Prostate gland (tissue), 2 donors: ENCODE measurements at regions not wholly inside any gene's neighbourhood (a gene's known extent, or its start where the extent isn't known, plus 50 kb on each side); places are given as distances from the start of the nearest gene placed in this dataset.

Experiments
- DNase-seq: peaks from one replicate; pipeline ENCODE4 v3.0.0-alpha.2; 2019; ENCODE audit warnings: low spot score
- H3K27ac ChIP-seq, 2 donors: fragments of 200-600 bp; sonication (generic); 2 replicates each; pipeline ENCODE4 v1.5.1; 2017 to 2019
- H3K27me3 ChIP-seq: fragments of 200-600 bp; sonication (generic); replicated peaks from 2 replicates; pipeline ENCODE4 v1.5.1; 2019; ENCODE audit not compliant: insufficient read depth
- H3K36me3 ChIP-seq, 2 donors: fragments of 200-600 bp; sonication (generic); 1 replicate in 1 of 2; 2 replicates in 1 of 2; pipeline versions ENCODE4 v1.5.1 to v1.8.1; 2017 to 2019
- H3K4me1 ChIP-seq: fragments of 200-600 bp; sonication (generic); replicated peaks from 2 replicates; pipeline ENCODE4 v1.5.1; 2019
- H3K4me3 ChIP-seq, 2 donors: fragments of 200-600 bp; sonication (generic); 2 replicates each; pipeline ENCODE4 v1.5.1; 2017 to 2019
- H3K9me3 ChIP-seq: fragments of 200-600 bp; sonication (generic); 2 replicates; pipeline ENCODE4 v1.5.1; 2017
- CTCF ChIP-seq, 4 experiments: fragments of 200-600 bp in 2 of 4; fragments of 450-650 bp in 2 of 4; sonication (generic) in 2 of 4; IDR thresholded peaks; 1 replicate in 3 of 4; 2 replicates in 1 of 4; pipeline ENCODE4 v1.5.1; 2016 to 2019; ENCODE audit warnings: antibody characterized with exemption in 4 of 4, mild to moderate bottlenecking in 2 of 4, moderate library complexity in 2 of 4
- POLR2A ChIP-seq: fragments of 450-650 bp; IDR thresholded peaks from one replicate; pipeline ENCODE4 v1.6.1; 2016; ENCODE audit warnings: antibody characterized with exemption, mild to moderate bottlenecking
- POLR2AphosphoS5 ChIP-seq: sonication (generic); formaldehyde crosslinking; IDR thresholded peaks from one replicate; pipeline ENCODE4 v1.6.1; 2017; ENCODE audit warnings: antibody characterized with exemption
- WGBS: methylation state at CpG from one replicate; pipeline ENCODE4 v1.1.5; 2018; 5-methylcytosine and 5-hydroxymethylcytosine counted together
- intact Hi-C: fragments of 100-400 bp; cut with DNase I; formaldehyde crosslinking; loops from one replicate; pipeline ENCODE4 v1.14.2; 2022

- WGBS, result 38% methylated on average over 5 of the region's 5 CpGs
- TF ChIP-seq CTCF (IDR thresholded peaks at IDR 0.05), result no peak
- TF ChIP-seq POLR2A, result no peak
- TF ChIP-seq POLR2AphosphoS5, result no peak
- H3K9me3 ChIP-seq, result no peaks in the 10 kb centered on the region
- no peaks in the 10 kb centered on the region for H3K27me3 ChIP-seq
- no peak overlapping the region for H3K27ac ChIP-seq
- intact Hi-C loops, result no loop called here
- no peak for DNase-seq
- no peak overlapping the region for H3K4me3 ChIP-seq
- no peaks in the 10 kb centered on the region for H3K4me1 ChIP-seq
- no peaks in the 10 kb centered on the region for H3K36me3 ChIP-seq
Observed at GRCh38 chr18:40577239-40577980, 1377.6 kb upstream of the PIK3C3 start.

GRCh38 chr18:40576507-40577115 lies 1378.4 kb upstream of the PIK3C3 start:
- Histone ChIP-seq H3K9me3 (no peaks in the 10 kb centered on the region), H3K36me3 (no peaks in the 10 kb centered on the region), H3K4me1 (no peaks in the 10 kb centered on the region), H3K4me3 (no peak overlapping the region), H3K27ac (no peak overlapping the region), H3K27me3 (no peaks in the 10 kb centered on the region)
- 31% methylated on average over 4 of the region's 4 CpGs for WGBS
- TF ChIP-seq POLR2A (no peak), POLR2AphosphoS5 (no peak), CTCF (IDR thresholded peaks at IDR 0.05) (no peak)
- no peak for DNase-seq
- intact Hi-C loops, result no loop called here

GRCh38 chr18:40570615-40571014 lies 1384.4 kb upstream of the PIK3C3 start:
- no peaks in the 10 kb centered on the region for H3K4me1 ChIP-seq
- WGBS, result 85% methylated on average over 1 of the region's 1 CpG
- H3K4me3 ChIP-seq, result no peak overlapping the region
- no peak overlapping the region for H3K27ac ChIP-seq
- H3K9me3 ChIP-seq, result no peaks in the 10 kb centered on the region
- H3K36me3 ChIP-seq, result no peaks in the 10 kb centered on the region
- H3K27me3 ChIP-seq, result no peaks in the 10 kb centered on the region
- intact Hi-C loops, result no loop called here
- no peak for DNase-seq
- TF ChIP-seq CTCF (IDR thresholded peaks at IDR 0.05) (no peak), POLR2A (no peak), POLR2AphosphoS5 (no peak)

- H3K36me3 ChIP-seq, result no peaks in the 10 kb centered on the region
- DNase-seq, result no peak
- no peak overlapping the region for H3K27ac ChIP-seq
- 44% methylated on average over 4 of the region's 4 CpGs for WGBS
- intact Hi-C loops, result no loop called here
- H3K27me3 ChIP-seq, result no peaks in the 10 kb centered on the region
- H3K9me3 ChIP-seq, result no peaks in the 10 kb centered on the region
- TF ChIP-seq POLR2A (no peak), POLR2AphosphoS5 (no peak), CTCF (IDR thresholded peaks at IDR 0.05) (no peak)
- H3K4me1 ChIP-seq, result no peaks in the 10 kb centered on the region
- H3K4me3 ChIP-seq, result no peak overlapping the region
Observed at GRCh38 chr18:40569605-40570004, 1385.4 kb upstream of the PIK3C3 start.

- no peak overlapping the region for H3K27ac ChIP-seq
- H3K4me1 ChIP-seq, result no peaks in the 10 kb centered on the region
- H3K4me3 ChIP-seq, result no peak overlapping the region
- 59% methylated on average over 1 of the region's 1 CpG for WGBS
- DNase-seq, result no peak
- no peaks in the 10 kb centered on the region for H3K27me3 ChIP-seq
- intact Hi-C loops, result no loop called here
- no peaks in the 10 kb centered on the region for H3K9me3 ChIP-seq
- TF ChIP-seq POLR2AphosphoS5 (no peak), CTCF (IDR thresholded peaks at IDR 0.05) (no peak), POLR2A (no peak)
- H3K36me3 ChIP-seq, result no peaks in the 10 kb centered on the region
Observed at GRCh38 chr18:40566510-40566844, 1388.6 kb upstream of the PIK3C3 start.
